ENCODE measurements at regions not wholly inside any gene's neighbourhood (a gene's known extent, or its start where the extent isn't known, plus 50 kb on each side); places are given as distances from the start of the nearest gene placed in this dataset.

GRCh38 chr9:734831-735511 lies 106.5 kb upstream of the DMRT1 start:
- H3K27ac ChIP-seq (ENCODE audit: low read depth) = no peak overlapping the region
- ATAC-seq = no peak

More at GRCh38 chr9:734831-735511, 106.5 kb upstream of the DMRT1 start:
- Histone ChIP-seq H3K4me2 (no peak overlapping the region), H3K4me3 (no peak overlapping the region), H4K20me1 (replicated peaks; ENCODE audit: insufficient read depth) (no peaks in the 10 kb centered on the region), H3K36me3 (ENCODE audit: insufficient read depth) (peaks cover 21% of the 10 kb centered on the region), H3F3A (replicated peaks; ENCODE audit: low read depth) (no peaks in the 10 kb centered on the region), H2AFZ (no peak overlapping the region), H3K9me2 (ENCODE audit: insufficient read depth) (no peaks in the 10 kb centered on the region), H3K79me2 (replicated peaks; ENCODE audit: insufficient read depth) (no peaks in the 10 kb centered on the region), H3K4me1 (ENCODE audit: insufficient read depth) (no peaks in the 10 kb centered on the region; the same call in 1 of the 2 replicates), H3K27me3 (ENCODE audit: insufficient read depth) (no peaks in the 10 kb centered on the region)
- Mint-ChIP-seq H3K4me3 (no peak overlapping the region), H3K9me3 (no peaks in the 10 kb centered on the region), H3K36me3 (ENCODE audit: low read depth) (peaks cover 41% of the 10 kb centered on the region), H3K4me1 (peaks cover 6% of the 10 kb centered on the region; the same call in 2 of the 3 replicates), H3K27me3 (ENCODE audit: insufficient read depth, low read depth, poor library complexity) (no peaks in the 10 kb centered on the region), H3K27ac (no peak overlapping the region)
- no peak for TF ChIP-seq JUNB (IDR thresholded peaks at IDR 0.05; ENCODE audit: unreplicated experiment)
- no peak for TF ChIP-seq STAT1 (IDR thresholded peaks at IDR 0.05; ENCODE audit: unreplicated experiment)
- TF ChIP-seq NANOG (IDR thresholded peaks at IDR 0.05; ENCODE audit: borderline replicate concordance) = no peak
- no peak for TF ChIP-seq REST (IDR thresholded peaks at IDR 0.05; ENCODE audit: unreplicated experiment)
- no peak for TF ChIP-seq ZNF114 (CRISPR knock-in tag; IDR thresholded peaks at IDR 0.05)
- no peak for TF ChIP-seq CREB1 (CRISPR knock-in tag; IDR thresholded peaks at IDR 0.05; ENCODE audit: low read depth)
- no peak for TF ChIP-seq ZNF331 (CRISPR knock-in tag; IDR thresholded peaks at IDR 0.05; ENCODE audit: low read depth)
- no peak for TF ChIP-seq POLR2AphosphoS5 (IDR thresholded peaks at IDR 0.05; ENCODE audit: low read depth)
- TF ChIP-seq EZH2 (IDR thresholded peaks at IDR 0.05; ENCODE audit: low read depth, unreplicated experiment) = no peak
- no peak for TF ChIP-seq CTCF (conservative IDR thresholded peaks at IDR 0.05; ENCODE audit: low read depth in 2 of 2)
- TF ChIP-seq ETS1 (IDR thresholded peaks at IDR 0.05) = no peak
- TF ChIP-seq EZH2phosphoT487 (IDR thresholded peaks at IDR 0.05; ENCODE audit: unreplicated experiment) = no peak
- no peak for TF ChIP-seq ZNF462 (CRISPR knock-in tag; IDR thresholded peaks at IDR 0.05)
- no peak for DNase-seq (ENCODE audit: low spot score)

Data from GM23338 (cell line).